HepG2 (cell line): ENCODE measurements at regions not wholly inside any gene's neighbourhood (a gene's known extent, or its start where the extent isn't known, plus 50 kb on each side); places are given as distances from the start of the nearest gene placed in this dataset.

Experiments used
- CTCF ChIP-seq: sonication (generic); formaldehyde crosslinking; IDR thresholded peaks from 2 replicates; pipeline ENCODE4 v1.5.0; 2020; ENCODE audit warnings: mild to moderate bottlenecking, missing genetic modification reagents, moderate library complexity
- MAFK ChIP-seq, 2 experiments: IDR thresholded peaks in 1 of 2; conservative IDR thresholded peaks in 1 of 2; 2 replicates each; pipeline ENCODE4 v1.6.1; 2011; ENCODE audit warnings: improper control_type of control experiment in 2 of 2, low read length in 2 of 2
- MYC ChIP-seq: sonication (generic); formaldehyde crosslinking; IDR thresholded peaks from 2 replicates; pipeline ENCODE4 v1.9.0; 2021; ENCODE audit warnings: missing genetic modification reagents, borderline replicate concordance
- POLR2A ChIP-seq, 2 experiments: IDR thresholded peaks; 2 replicates each; pipeline ENCODE4 v1.6.1; 2011; ENCODE audit warnings: low read depth in 2 of 2, low read length in 2 of 2, mild to moderate bottlenecking in 1 of 2, moderate library complexity in 1 of 2; ENCODE audit not compliant: insufficient read depth in 1 of 2
- RAD21 ChIP-seq: fragments of 450-650 bp; formaldehyde crosslinking; IDR thresholded peaks from 2 replicates; pipeline ENCODE4 v1.5.0; 2020; ENCODE audit warnings: mild to moderate bottlenecking
- XRCC5 ChIP-seq: fragments of 200-400 bp; formaldehyde crosslinking; optimal IDR thresholded peaks from 2 replicates; pipeline ENCODE3; 2017; ENCODE audit warnings: mild to moderate bottlenecking, low read length
- ZNF263 ChIP-seq: sonication (generic); formaldehyde crosslinking; IDR thresholded peaks from 2 replicates; pipeline ENCODE4 v1.4.0; 2020; ENCODE audit warnings: missing genetic modification reagents
- ZNF281 ChIP-seq: sonication (generic); formaldehyde crosslinking; IDR thresholded peaks from 2 replicates; pipeline ENCODE4 v1.4.0; 2020; ENCODE audit warnings: missing genetic modification reagents, borderline replicate concordance

GRCh38 chr2:41828052-41828643, 219.7 kb upstream of the PKDCC start:
- TF ChIP-seq POLR2A (IDR thresholded peaks at IDR 0.05; ENCODE audit: insufficient read depth in 1 of 2, low read depth in 2 of 2, low read length in 2 of 2) (no peak), RAD21 (no peak), CTCF (no peak), ZNF281 (no peak), MYC (CRISPR knock-in tag) (no peak), XRCC5 (no peak), MAFK (conservative IDR thresholded peaks at IDR 0.05 in 1 of 2, IDR thresholded peaks at IDR 0.05 in 1 of 2; ENCODE audit: low read length in 2 of 2) (0 out of 4 replicates have a peak, but pooled peaks of 1 of the 2 experiments have one; percentile 20), ZNF263 (CRISPR knock-in tag) (no peak)
